Fibroblast of pulmonary artery (primary cell): ENCODE measurements at regions not wholly inside any gene's neighbourhood (a gene's known extent, or its start where the extent isn't known, plus 50 kb on each side); places are given as distances from the start of the nearest gene placed in this dataset.

Experiments used
- DNase-seq: peaks from one replicate; pipeline ENCODE4 v3.0.0-alpha.2; 2010; ENCODE audit warnings: low read depth
- H3K4me3 ChIP-seq: replicated peaks from 2 replicates; pipeline ENCODE4 v1.5.1; 2011; ENCODE audit warnings: low read depth, mild to moderate bottlenecking, control low read depth, low read length, moderate library complexity
- TF ChIP-seq, protein P1 (sequence below): IDR thresholded peaks from 2 replicates; pipeline ENCODE4 v1.5.1; 2011; ENCODE audit warnings: mild to moderate bottlenecking, control low read depth, low read length, inconsistent platforms; ENCODE audit errors: missing control alignments

DNA sequence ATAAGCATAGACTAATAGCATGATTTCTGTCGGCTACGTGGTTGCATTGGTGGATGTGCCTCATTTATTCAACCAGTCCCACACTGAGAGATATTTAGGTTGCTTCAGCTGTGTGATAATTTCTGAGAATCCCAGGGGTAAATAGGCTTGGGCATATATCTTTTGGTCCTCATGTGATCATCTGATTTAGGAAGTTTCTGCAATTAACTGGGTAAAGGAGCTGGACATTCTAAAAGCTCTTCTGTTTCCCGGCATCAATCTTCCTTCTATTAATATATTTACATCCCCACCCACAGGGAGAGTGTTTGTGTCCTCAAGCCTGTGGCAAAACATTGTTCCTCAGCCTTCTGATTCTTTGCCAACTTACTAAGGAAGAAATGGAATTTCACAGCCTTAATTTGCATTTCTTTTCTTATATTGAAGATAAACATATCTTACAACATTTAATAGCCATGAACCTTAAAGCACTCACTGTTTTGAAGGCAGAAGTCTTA lies 431.6 kb downstream of the RFC3 start:
- DNase-seq: no peak
- TF ChIP-seq, protein P1, sequence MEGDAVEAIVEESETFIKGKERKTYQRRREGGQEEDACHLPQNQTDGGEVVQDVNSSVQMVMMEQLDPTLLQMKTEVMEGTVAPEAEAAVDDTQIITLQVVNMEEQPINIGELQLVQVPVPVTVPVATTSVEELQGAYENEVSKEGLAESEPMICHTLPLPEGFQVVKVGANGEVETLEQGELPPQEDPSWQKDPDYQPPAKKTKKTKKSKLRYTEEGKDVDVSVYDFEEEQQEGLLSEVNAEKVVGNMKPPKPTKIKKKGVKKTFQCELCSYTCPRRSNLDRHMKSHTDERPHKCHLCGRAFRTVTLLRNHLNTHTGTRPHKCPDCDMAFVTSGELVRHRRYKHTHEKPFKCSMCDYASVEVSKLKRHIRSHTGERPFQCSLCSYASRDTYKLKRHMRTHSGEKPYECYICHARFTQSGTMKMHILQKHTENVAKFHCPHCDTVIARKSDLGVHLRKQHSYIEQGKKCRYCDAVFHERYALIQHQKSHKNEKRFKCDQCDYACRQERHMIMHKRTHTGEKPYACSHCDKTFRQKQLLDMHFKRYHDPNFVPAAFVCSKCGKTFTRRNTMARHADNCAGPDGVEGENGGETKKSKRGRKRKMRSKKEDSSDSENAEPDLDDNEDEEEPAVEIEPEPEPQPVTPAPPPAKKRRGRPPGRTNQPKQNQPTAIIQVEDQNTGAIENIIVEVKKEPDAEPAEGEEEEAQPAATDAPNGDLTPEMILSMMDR: no peak

DNA sequence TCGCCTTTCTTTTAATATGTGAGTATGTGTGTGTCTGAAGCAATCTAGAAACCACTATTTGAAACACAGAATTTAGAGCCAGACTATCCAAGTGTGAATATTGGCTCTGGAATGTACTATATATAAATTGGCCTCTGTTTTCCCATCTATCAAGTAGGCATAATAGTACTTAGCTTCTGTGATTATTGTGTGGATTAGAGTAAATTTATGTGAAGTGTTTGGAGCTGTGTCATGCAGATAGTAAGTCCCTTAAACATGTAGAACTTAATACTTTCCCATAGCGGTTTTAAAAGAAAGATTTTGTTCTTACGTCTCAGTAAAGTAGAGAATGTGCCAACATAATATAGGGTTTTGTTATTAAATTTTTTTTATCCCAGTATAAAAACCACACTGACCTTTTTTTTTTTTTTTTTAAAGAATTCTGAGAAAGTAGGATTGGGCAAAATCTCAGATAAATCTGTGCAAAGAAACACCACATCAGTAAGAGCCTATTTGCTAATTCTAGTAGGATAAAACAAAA lies 432.3 kb downstream of the RFC3 start:
- no peak overlapping the region for H3K4me3 ChIP-seq
- no peak for DNase-seq
- TF ChIP-seq, protein P1: no peak

More for the DNA sequence above, 431.6 kb downstream of the RFC3 start:
- H3K4me3 ChIP-seq: no peak overlapping the region

DNA sequence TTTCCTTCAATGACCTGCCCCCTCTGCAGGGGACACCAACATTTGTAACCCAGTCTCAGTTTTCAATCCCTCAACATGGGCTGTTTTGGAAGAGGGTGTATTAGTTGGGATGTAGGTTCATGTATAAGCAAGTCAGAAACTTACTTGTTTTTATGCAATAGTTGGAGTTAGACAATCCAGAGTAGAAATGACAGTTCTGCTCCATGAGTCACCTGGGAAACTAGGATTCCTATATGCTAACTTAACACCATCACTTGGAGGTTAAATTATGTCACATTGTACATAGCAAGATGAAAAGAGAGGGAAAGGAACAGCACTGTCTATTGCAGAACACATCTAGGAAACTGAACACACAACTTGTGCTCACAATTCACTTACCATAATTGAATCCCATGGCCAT lies 436.4 kb downstream of the RFC3 start:
- TF ChIP-seq, protein P1: no peak

DNA sequence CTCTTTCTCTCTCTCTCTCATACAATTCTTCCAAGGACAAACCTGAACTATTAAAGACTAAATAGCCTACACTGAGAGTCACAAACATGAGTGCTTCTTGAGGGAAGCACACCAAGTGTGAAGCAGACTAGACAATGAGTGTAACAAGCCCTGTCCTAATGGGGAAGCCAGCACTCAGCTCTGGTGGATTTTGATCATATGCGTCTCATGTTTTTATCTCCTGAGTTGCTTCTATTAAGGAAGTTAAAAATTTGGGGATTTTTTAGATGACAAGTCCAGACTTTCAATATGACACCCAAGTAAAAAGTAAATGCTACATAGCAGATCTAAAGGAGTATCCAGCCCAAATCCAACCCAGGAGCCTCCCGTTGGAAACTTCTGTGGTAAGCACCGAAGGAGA lies 437.8 kb downstream of the RFC3 start:
- DNase-seq: no peak
- TF ChIP-seq, protein P1: no peak
- H3K4me3 ChIP-seq: no peak overlapping the region

More for the DNA sequence above, 436.4 kb downstream of the RFC3 start:
- DNase-seq: no peak
- H3K4me3 ChIP-seq: no peak overlapping the region

DNA sequence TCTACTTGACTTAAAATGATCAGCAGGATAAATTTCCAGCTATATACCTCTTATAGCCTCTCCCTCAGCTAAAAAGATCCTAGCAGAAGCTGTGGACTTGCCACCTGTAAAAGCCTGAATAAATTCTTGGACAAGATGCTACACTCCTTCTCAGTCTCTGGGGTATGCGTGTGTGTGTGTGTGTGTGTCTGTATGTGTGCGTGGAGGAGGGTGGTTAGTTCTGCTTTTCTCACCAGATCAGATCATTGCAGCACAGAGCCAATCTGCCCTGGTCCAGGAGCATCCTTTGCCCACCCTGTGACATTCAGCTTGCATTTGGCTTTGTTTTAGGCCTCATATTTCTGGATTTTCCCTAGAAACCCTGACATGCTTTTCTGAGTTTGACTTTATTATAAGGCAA lies 438.3 kb downstream of the RFC3 start:
- no peak for DNase-seq
- no peak overlapping the region for H3K4me3 ChIP-seq
- TF ChIP-seq, protein P1: no peak

DNA sequence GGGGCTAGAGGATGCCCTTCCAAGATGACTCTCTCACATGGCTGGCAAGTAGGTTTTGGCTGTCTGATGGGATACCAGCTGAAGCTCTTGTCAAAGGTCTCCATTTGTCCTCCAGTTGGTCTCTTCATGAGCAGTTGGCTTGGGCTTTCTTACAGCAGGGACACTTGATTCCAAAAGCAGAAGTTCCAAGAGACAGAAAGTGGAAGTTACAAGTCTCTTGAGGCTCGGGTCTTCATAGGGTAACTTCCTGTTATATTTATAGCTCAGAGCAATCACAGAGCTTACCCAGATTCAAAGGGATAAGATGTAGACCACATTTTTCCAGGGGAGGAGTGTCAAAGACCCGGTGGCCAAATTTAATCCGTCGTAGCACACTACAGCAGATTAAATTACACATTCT lies 440.0 kb downstream of the RFC3 start:
- TF ChIP-seq, protein P1: no peak
- H3K4me3 ChIP-seq: no peak overlapping the region
- no peak for DNase-seq
